ENCODE measurements at regions not wholly inside any gene's neighbourhood (a gene's known extent, or its start where the extent isn't known, plus 50 kb on each side); places are given as distances from the start of the nearest gene placed in this dataset.

- CTCF ChIA-PET = no interaction called here
- no peak for TF ChIP-seq IRF1 (CRISPR knock-in tag; IDR thresholded peaks at IDR 0.05)
- TF ChIP-seq NR1H2 (CRISPR knock-in tag; IDR thresholded peaks at IDR 0.05) = no peak
- TF ChIP-seq FOXP1 (CRISPR knock-in tag; IDR thresholded peaks at IDR 0.05; ENCODE audit: borderline replicate concordance) = no peak
- Mint-ChIP-seq H3K27me3 (ENCODE audit: low read depth) (no peaks in the 10 kb centered on the region), H3K9me3 (peaks cover 23% of the 10 kb centered on the region), H3K36me3 (no peaks in the 10 kb centered on the region; the same call in 1 of the 2 replicates), H3K4me3 (no peak overlapping the region), H3K27ac (no peak overlapping the region), H3K4me1 (no peaks in the 10 kb centered on the region)
- ATAC-seq = no peak
- DNase-seq (ENCODE audit: low spot score) = no peak
- POLR2A ChIA-PET = no interaction called here
Observed at GRCh38 chr21:28444111-28444510, 548.6 kb downstream of the LTN1 start.

GRCh38 chr21:28442624-28443023, 550.1 kb downstream of the LTN1 start:
- no peaks in the 10 kb centered on the region; the same call in 1 of the 2 replicates for H3K36me3 Mint-ChIP-seq
- H3K27ac Mint-ChIP-seq = no peak overlapping the region
- no peak for TF ChIP-seq ATF6 (CRISPR knock-in tag; IDR thresholded peaks at IDR 0.05)
- TF ChIP-seq TEAD4 (CRISPR knock-in tag; IDR thresholded peaks at IDR 0.05) = no peak
- no peak for TF ChIP-seq ZMAT4 (CRISPR knock-in tag; IDR thresholded peaks at IDR 0.05)
- TF ChIP-seq USF2 (CRISPR knock-in tag; IDR thresholded peaks at IDR 0.05) = no peak
- TF ChIP-seq NFE2L1 (CRISPR knock-in tag; IDR thresholded peaks at IDR 0.05) = no peak
- TF ChIP-seq ZNF232 (CRISPR knock-in tag; IDR thresholded peaks at IDR 0.05) = no peak
- TF ChIP-seq NR3C1 (CRISPR knock-in tag; conservative IDR thresholded peaks at IDR 0.05; ENCODE audit: low read depth) = no peak
- TF ChIP-seq EMX1 (CRISPR knock-in tag; IDR thresholded peaks at IDR 0.05) = no peak
- TF ChIP-seq MAX (CRISPR knock-in tag; IDR thresholded peaks at IDR 0.05) = no peak
- no peak for TF ChIP-seq ZNF396 (CRISPR knock-in tag; IDR thresholded peaks at IDR 0.05; ENCODE audit: borderline replicate concordance)
- TF ChIP-seq GABPB1 (CRISPR knock-in tag; IDR thresholded peaks at IDR 0.05) = no peak
- TF ChIP-seq ATF2 (CRISPR knock-in tag; IDR thresholded peaks at IDR 0.05; ENCODE audit: borderline replicate concordance, low read depth) = no peak
- ChIA-PET POLR2A (no interaction called here), CTCF (no interaction called here)
- H3K4me1 Mint-ChIP-seq = no peaks in the 10 kb centered on the region
- DNase-seq (ENCODE audit: low spot score) = no peak
- H3K9me3 Mint-ChIP-seq = peaks cover 23% of the 10 kb centered on the region
- no peaks in the 10 kb centered on the region for H3K27me3 Mint-ChIP-seq (ENCODE audit: low read depth)
- no peak overlapping the region for H3K4me3 Mint-ChIP-seq
- no peak for ATAC-seq

GRCh38 chr21:28442085-28442484, 550.6 kb downstream of the LTN1 start:
- H3K27me3 Mint-ChIP-seq (ENCODE audit: low read depth) = no peaks in the 10 kb centered on the region
- no peak for ATAC-seq
- no peak overlapping the region for H3K4me3 Mint-ChIP-seq
- no peaks in the 10 kb centered on the region; the same call in 1 of the 2 replicates for H3K36me3 Mint-ChIP-seq
- ChIA-PET CTCF (no interaction called here), POLR2A (no interaction called here)
- no peak overlapping the region for H3K27ac Mint-ChIP-seq
- peaks cover 20% of the 10 kb centered on the region for H3K9me3 Mint-ChIP-seq
- TF ChIP-seq ZNF121 (CRISPR knock-in tag; IDR thresholded peaks at IDR 0.05) (no peak), NR3C1 (CRISPR knock-in tag; conservative IDR thresholded peaks at IDR 0.05; ENCODE audit: low read depth) (no peak), TEAD4 (CRISPR knock-in tag; IDR thresholded peaks at IDR 0.05) (no peak), USF2 (CRISPR knock-in tag; IDR thresholded peaks at IDR 0.05) (no peak), TEAD1 (CRISPR knock-in tag; IDR thresholded peaks at IDR 0.05) (no peak), ZNF317 (CRISPR knock-in tag; IDR thresholded peaks at IDR 0.05; ENCODE audit: borderline replicate concordance, low read depth) (no peak), NFE2L1 (CRISPR knock-in tag; IDR thresholded peaks at IDR 0.05) (no peak), NFYB (CRISPR knock-in tag; conservative IDR thresholded peaks at IDR 0.05; ENCODE audit: low read depth) (no peak), ATF6 (CRISPR knock-in tag; IDR thresholded peaks at IDR 0.05) (no peak)
- no peak for DNase-seq (ENCODE audit: low spot score)
- no peaks in the 10 kb centered on the region for H3K4me1 Mint-ChIP-seq
